Small intestine (tissue), 7 donors: ENCODE measurements at regions not wholly inside any gene's neighbourhood (a gene's known extent, or its start where the extent isn't known, plus 50 kb on each side); places are given as distances from the start of the nearest gene placed in this dataset.

Source experiments
- DNase-seq, 2 donors: peaks; one replicate each; pipeline versions ENCODE4 v3.0.0 to v3.0.0-alpha.2; 2013
- FAIRE-seq: peaks from 2 replicates; lab custom pipeline; 2012; peaks lifted over from hg19 to GRCh38; lab: Jason Lieb, UNC
- H3K27ac ChIP-seq, 3 donors: one replicate each; pipeline ENCODE4 v1.5.1; 2013; ENCODE audit warnings: low read length in 2 of 3, mild to moderate bottlenecking in 2 of 3, control low read depth in 1 of 3, inconsistent platforms in 1 of 3, low read depth in 1 of 3, moderate library complexity in 1 of 3
- H3K27me3 ChIP-seq, 3 donors: one replicate each; pipeline ENCODE4 v1.6.1; 2013; ENCODE audit warnings: low read length in 3 of 3, inconsistent platforms in 1 of 3; ENCODE audit not compliant: control insufficient read depth in 3 of 3, insufficient read depth in 3 of 3
- H3K36me3 ChIP-seq, 3 donors: one replicate each; pipeline ENCODE4 v1.6.1; 2013; ENCODE audit warnings: low read length in 3 of 3, inconsistent platforms in 1 of 3, low read depth in 1 of 3, mild to moderate bottlenecking in 1 of 3, moderate library complexity in 1 of 3; ENCODE audit not compliant: control insufficient read depth in 3 of 3, insufficient read depth in 2 of 3
- H3K4me1 ChIP-seq, 3 donors: one replicate each; pipeline ENCODE4 v1.6.1; 2013; ENCODE audit warnings: low read length in 2 of 3, inconsistent platforms in 1 of 3, low read depth in 1 of 3, mild to moderate bottlenecking in 1 of 3, moderate library complexity in 1 of 3; ENCODE audit not compliant: control insufficient read depth in 3 of 3, insufficient read depth in 2 of 3
- H3K4me3 ChIP-seq, 3 donors: one replicate each; pipeline ENCODE4 v1.5.1; 2013; ENCODE audit warnings: low read length in 3 of 3, control low read depth in 1 of 3, inconsistent platforms in 1 of 3, low read depth in 1 of 3, mild to moderate bottlenecking in 1 of 3, moderate library complexity in 1 of 3
- H3K9me3 ChIP-seq, 2 donors: one replicate each; pipeline ENCODE4 v1.6.1; 2013; ENCODE audit warnings: low read depth in 1 of 2, low read length in 1 of 2; ENCODE audit not compliant: control insufficient read depth in 2 of 2, insufficient read depth in 1 of 2
- WGBS, 3 donors: extraction: QIAGEN DNeasy Blood & Tissue Kit; methylation state at CpG; one replicate each; pipeline ENCODE4 v1.1.7; 2013; 5-methylcytosine and 5-hydroxymethylcytosine counted together
- donor health status: healthy with polysubstance abuse.
- donor health status: control.
- donor health status: control.
- donor health status: Bipolar disorder and iron deficiency.
- donor health status: healthy.

DNA sequence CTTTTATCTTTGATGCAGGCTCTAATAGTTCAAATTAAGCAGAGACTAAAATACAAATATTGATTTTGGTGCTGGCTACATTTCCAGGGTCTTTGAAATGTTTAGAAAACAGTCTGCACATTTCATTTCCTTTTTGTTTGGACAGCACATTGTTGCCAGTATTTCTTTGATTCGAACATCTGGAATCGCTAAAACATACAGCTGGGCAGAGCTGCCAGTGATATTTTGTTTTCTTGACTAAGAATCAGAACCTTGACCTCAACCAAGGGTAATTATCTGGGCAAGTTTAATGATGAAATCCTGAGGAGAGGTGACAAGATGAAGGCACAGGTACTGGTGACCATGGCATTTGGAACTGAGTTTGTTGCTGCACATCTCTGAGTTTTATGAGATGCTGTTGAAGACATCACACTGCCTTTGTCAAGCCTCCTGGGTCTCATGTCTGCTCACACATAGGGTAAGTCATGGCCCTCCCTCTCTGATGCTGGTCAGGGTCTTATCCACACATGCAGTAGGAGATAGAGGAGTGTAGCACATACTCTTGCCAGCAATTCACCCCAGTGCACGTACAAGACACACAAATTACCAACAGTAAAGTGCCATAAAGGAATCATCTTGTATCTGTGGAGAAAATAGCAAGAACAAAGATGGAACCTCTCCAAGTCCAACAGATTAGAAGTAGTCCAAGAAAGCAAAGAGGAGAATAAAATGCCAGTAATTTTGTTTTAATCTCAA lies 391.9 kb downstream of the RND3 start:
- Histone ChIP-seq H3K27me3 (no peaks in the 10 kb centered on the region), H3K4me1 (peaks cover 0 to 3% (median 0%) of the 10 kb centered on the region in 3 donors), H3K4me3 (no peak overlapping the region), H3K27ac (no peak overlapping the region), H3K9me3 (no peaks in the 10 kb centered on the region), H3K36me3 (no peaks in the 10 kb centered on the region)
- no peak for FAIRE-seq
- DNase-seq, result no peak
- WGBS, 3 donors, result 61 to 79% (median 63%) methylated on average over 3 of the region's 3 CpGs

DNA sequence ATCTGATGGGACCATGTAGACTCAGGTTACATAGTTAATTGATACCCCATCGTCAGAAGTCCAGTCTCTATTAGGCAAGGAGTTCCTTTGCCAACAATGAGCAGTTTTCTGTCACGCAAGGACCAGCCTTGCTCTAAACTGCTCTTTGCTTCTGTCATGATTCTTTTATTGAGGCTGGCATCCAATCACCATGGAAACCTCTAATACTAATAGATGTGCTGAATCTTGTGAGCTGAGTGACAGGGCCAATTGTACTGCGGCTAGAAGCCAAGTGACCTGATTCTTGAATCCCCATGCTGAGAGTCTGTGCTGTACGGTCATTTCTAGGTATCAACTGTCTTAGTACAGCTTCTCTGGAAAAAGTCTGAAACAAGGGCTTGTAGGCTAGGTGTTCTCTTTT lies 395.6 kb downstream of the RND3 start:
- 93 to 98% (median 93%) methylated on average over 4 of the region's 4 CpGs for WGBS, 3 donors
- Histone ChIP-seq H3K36me3 (no peaks in the 10 kb centered on the region), H3K9me3 (no peaks in the 10 kb centered on the region), H3K4me3 (no peak overlapping the region), H3K4me1 (no peaks in the 10 kb centered on the region), H3K27ac (no peak overlapping the region), H3K27me3 (no peaks in the 10 kb centered on the region)
- DNase-seq (no peak), FAIRE-seq (no peak)

DNA sequence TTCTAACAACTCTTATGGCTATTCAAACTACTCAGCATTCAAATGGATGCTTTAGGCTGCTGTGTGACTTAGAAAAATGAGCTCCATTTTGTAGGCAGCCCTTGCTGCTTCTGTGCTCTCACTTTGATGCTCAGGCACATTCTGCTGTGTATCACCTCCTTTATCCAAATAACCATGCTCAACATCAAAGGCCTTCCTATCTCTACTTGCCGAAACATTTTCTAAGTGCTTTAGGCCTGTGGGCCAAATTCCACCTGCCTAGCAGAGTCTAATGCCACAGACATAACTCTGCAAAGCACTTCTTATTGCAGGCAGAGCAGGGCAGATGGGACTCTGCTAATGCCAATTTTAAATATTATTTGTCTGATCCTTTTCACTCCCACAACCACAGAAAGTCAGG lies 397.4 kb downstream of the RND3 start:
- no peak overlapping the region for H3K4me3 ChIP-seq
- peaks cover 0 to 3% of the 10 kb centered on the region in 2 donors for H3K9me3 ChIP-seq
- H3K36me3 ChIP-seq, result no peaks in the 10 kb centered on the region
- no peaks in the 10 kb centered on the region for H3K27me3 ChIP-seq
- no peak for DNase-seq
- FAIRE-seq, result no peak
- 14 to 66% (median 20%) methylated on average over 1 of the region's 1 CpG for WGBS, 3 donors
- H3K4me1 ChIP-seq, result no peaks in the 10 kb centered on the region
- H3K27ac ChIP-seq, result no peak overlapping the region

DNA sequence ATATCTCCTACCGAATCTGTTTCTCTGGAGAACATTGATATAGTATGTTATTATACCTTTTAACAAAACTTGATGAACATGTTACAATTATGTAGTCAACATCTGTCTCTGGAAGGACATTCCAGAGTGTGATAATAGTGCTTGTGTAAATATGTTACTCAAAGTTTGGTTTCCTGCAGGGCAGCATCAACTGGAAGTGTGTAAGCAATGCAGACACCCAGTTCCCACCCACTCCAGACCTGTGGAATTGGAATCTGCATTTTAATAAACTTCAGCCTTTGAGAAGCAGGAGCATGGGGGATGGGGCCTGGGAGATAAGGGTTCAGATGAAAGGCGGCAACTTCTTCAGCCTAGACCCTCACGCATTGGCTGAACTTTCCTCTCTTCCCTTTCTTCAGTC lies 398.9 kb downstream of the RND3 start:
- Histone ChIP-seq H3K4me3 (no peak overlapping the region), H3K27me3 (no peaks in the 10 kb centered on the region), H3K27ac (no peak overlapping the region), H3K4me1 (no peaks in the 10 kb centered on the region), H3K9me3 (peaks cover 0 to 4% of the 10 kb centered on the region in 2 donors), H3K36me3 (no peaks in the 10 kb centered on the region)
- 85 to 94% (median 92%) methylated on average over 3 of the region's 3 CpGs for WGBS, 3 donors
- no peak for FAIRE-seq
- DNase-seq, result no peak

DNA sequence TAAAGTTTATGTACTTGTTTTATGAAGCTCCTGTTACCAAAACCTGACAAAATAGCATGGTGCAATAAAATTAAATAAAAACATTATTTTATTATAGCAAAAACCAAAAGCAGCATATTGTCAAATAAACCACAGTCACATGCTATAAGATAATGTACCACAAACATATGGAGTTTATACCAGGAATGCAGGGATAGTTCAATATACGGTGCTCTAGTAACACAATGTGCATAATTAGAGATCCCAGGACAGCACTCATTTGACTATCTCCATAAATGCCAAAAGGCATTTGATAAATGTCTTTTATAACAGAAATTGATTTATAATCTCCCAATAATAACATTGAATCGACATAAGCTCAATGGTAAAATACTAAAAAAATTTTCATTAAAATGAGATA lies 402.0 kb downstream of the RND3 start:
- 88 to 97% (median 92%) methylated on average over 2 of the region's 2 CpGs for WGBS, 3 donors
- H3K4me1 ChIP-seq, result no peaks in the 10 kb centered on the region
- no peaks in the 10 kb centered on the region for H3K36me3 ChIP-seq
- H3K27me3 ChIP-seq, result no peaks in the 10 kb centered on the region
- H3K9me3 ChIP-seq, result peaks cover 0 to 4% of the 10 kb centered on the region in 2 donors
- no peak for FAIRE-seq
- no peak overlapping the region for H3K4me3 ChIP-seq
- no peak overlapping the region for H3K27ac ChIP-seq
- no peak for DNase-seq

DNA sequence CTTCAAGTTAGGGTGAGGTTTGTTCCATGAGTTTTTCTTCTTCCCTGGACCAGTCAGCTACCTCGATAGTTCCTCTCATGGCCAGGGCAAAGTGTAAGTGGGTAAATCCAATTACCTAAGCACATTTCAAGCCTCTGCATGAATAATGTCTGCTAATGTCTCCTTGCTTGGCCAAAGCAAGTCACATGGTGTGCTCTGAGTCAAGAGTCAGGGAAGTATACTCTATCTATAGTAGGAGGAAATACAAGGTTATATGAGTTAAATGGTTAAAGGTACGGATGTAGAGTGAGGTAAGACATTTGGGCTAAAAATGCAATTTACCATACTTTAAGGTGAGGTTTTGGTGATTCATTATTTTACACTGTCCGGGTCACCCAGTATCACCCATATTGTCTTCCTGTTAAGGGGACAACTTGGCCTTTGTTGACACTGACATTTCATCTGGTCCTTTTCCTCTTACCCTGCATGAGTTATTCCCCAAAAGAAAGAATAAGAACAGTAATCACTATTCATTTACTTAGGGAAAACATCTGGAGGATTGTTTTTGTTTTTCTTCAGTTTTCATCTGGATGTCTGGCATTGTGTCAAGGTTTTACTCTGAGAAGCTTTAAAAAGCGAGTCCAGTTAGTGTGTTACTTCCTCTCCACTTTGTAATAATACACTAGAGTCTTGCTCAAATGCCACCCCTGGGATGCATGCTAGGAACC lies 405.5 kb downstream of the RND3 start:
- Histone ChIP-seq H3K4me1 (no peaks in the 10 kb centered on the region), H3K4me3 (no peak overlapping the region), H3K27me3 (no peaks in the 10 kb centered on the region), H3K9me3 (peaks cover 0 to 4% of the 10 kb centered on the region in 2 donors), H3K27ac (no peak overlapping the region), H3K36me3 (no peaks in the 10 kb centered on the region)
- FAIRE-seq (no peak), DNase-seq (peak in 1 of 2 donors; percentile 21)
- WGBS, 3 donors, result 64 to 75% (median 73%) methylated on average over 4 of the region's 4 CpGs

DNA sequence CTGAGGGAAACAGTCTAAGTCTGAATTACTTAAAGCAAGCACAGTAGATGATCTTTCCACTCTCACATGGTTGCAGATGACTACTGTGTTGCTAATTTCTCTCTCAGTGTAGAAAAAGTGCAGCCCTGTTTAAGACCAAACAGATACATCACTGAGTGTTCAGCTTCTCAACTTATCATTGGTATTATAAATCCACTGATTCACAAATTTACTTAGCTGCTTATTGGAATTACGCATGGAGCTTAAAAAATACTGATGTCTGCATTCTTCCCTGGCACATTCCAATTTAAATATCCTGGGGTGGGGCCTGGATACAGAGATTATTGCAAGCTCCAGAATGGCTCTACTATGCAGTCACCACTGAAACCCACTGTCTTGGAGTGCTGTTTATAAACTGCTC lies 411.2 kb downstream of the RND3 start:
- no peaks in the 10 kb centered on the region for H3K9me3 ChIP-seq
- WGBS, 3 donors, result 63 to 81% (median 72%) methylated on average over 1 of the region's 1 CpG
- no peaks in the 10 kb centered on the region for H3K36me3 ChIP-seq
- H3K4me3 ChIP-seq, result no peak overlapping the region
- no peak overlapping the region for H3K27ac ChIP-seq
- no peaks in the 10 kb centered on the region for H3K4me1 ChIP-seq
- DNase-seq (no peak), FAIRE-seq (no peak)
- no peaks in the 10 kb centered on the region for H3K27me3 ChIP-seq

DNA sequence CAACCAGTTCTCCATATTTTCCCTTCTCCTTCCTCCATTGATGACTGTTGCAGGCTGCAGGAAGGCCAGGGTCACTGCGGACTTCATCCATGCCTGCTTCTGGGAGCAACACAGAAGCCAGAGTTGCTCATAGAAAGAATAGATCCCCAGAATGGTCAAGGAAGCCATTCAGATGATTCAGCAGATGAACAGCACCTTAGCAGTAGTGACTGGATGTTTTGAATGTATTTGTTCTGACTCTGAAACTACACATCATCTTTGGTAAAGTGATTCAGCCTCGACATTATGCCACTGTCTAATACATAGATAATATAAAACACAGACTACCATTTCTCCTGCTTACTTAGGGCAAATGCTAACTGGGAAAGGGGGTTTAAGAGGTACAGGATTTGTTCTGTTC lies 411.6 kb downstream of the RND3 start:
- H3K27ac ChIP-seq, result no peak overlapping the region
- no peaks in the 10 kb centered on the region for H3K9me3 ChIP-seq
- H3K36me3 ChIP-seq, result no peaks in the 10 kb centered on the region
- H3K27me3 ChIP-seq, result no peaks in the 10 kb centered on the region
- DNase-seq (no peak), FAIRE-seq (no peak)
- no peaks in the 10 kb centered on the region for H3K4me1 ChIP-seq
- WGBS, 3 donors, result 69 to 77% (median 74%) methylated on average over 2 of the region's 2 CpGs
- H3K4me3 ChIP-seq, result no peak overlapping the region
